ENCODE measurements at regions not wholly inside any gene's neighbourhood (a gene's known extent, or its start where the extent isn't known, plus 50 kb on each side); places are given as distances from the start of the nearest gene placed in this dataset.
A peak's percentile ranks its signal among the peaks of the same experiment; 100 is the strongest.

GRCh38 chr14:71636820-71637471 is 295.3 kb upstream of the RGS6 start:
- no peak overlapping the region for H3K14ac ChIP-seq (ENCODE audit: low read length)
- no peak overlapping the region for H3K23ac ChIP-seq (ENCODE audit: low read length)
- H2BK5ac ChIP-seq (ENCODE audit: low read depth, low read length, poor library complexity), result no peak overlapping the region
- H4K12ac ChIP-seq (ENCODE audit: low read depth, low read length), result no peak overlapping the region
- H3K18ac ChIP-seq (ENCODE audit: low read length), result no peak overlapping the region
- H3K36me3 ChIP-seq (ENCODE audit: control insufficient read depth in 1 of 2, insufficient read depth in 2 of 2, low read length in 2 of 2), result peaks cover 0 to 3% of the 10 kb centered on the region in 2 experiments
- no peak overlapping the region for H2AK5ac ChIP-seq (ENCODE audit: low read length)
- H4K8ac ChIP-seq (ENCODE audit: low read depth, low read length), result no peak overlapping the region
- H3K27ac ChIP-seq (ENCODE audit: low read depth, low read length), result no peak overlapping the region
- H2AFZ ChIP-seq (ENCODE audit: insufficient read depth, low read length, poor library complexity), result no peak overlapping the region
- no CpG with 5 or more reads among the region's 14 CpGs for WGBS (ENCODE audit: extremely low coverage, insufficient coverage, insufficient read length)
- H2BK12ac ChIP-seq (ENCODE audit: low read length), result no peak overlapping the region
- H3K4ac ChIP-seq (ENCODE audit: low read depth, low read length), result no peak overlapping the region
- H2BK120ac ChIP-seq (ENCODE audit: insufficient read depth, low read length, poor library complexity), result no peak overlapping the region
- H3K4me2 ChIP-seq (ENCODE audit: low read length), result no peak overlapping the region
- H3K9me3 ChIP-seq (ENCODE audit: insufficient read depth, low read depth, low read length), result no peaks in the 10 kb centered on the region
- no peak for DNase-seq
- no peak overlapping the region for H3K9ac ChIP-seq (ENCODE audit: low read length)
- H3K79me1 ChIP-seq (ENCODE audit: low read length), result no peaks in the 10 kb centered on the region
- H3K27me3 ChIP-seq (ENCODE audit: insufficient read depth, low read length), result no peaks in the 10 kb centered on the region
- no peak overlapping the region for H3K4me3 ChIP-seq (ENCODE audit: low read depth, low read length)
- H3K79me2 ChIP-seq (ENCODE audit: control insufficient read depth, insufficient read depth, low read length, poor library complexity), result no peaks in the 10 kb centered on the region
- H3K4me1 ChIP-seq (ENCODE audit: control insufficient read depth in 1 of 2, insufficient read depth in 2 of 2, low read length in 2 of 2), result no peaks in the 10 kb centered on the region
- H4K91ac ChIP-seq (ENCODE audit: low read depth, low read length), result no peak overlapping the region

- Histone ChIP-seq H3K4ac (ENCODE audit: low read depth, low read length) (no peak overlapping the region), H3K79me2 (ENCODE audit: control insufficient read depth, insufficient read depth, low read length, poor library complexity) (no peaks in the 10 kb centered on the region), H3K27me3 (ENCODE audit: insufficient read depth, low read length) (no peaks in the 10 kb centered on the region), H3K4me2 (ENCODE audit: low read length) (no peak overlapping the region), H2BK120ac (ENCODE audit: insufficient read depth, low read length, poor library complexity) (no peak overlapping the region), H4K91ac (ENCODE audit: low read depth, low read length) (no peak overlapping the region), H2AFZ (ENCODE audit: insufficient read depth, low read length, poor library complexity) (no peak overlapping the region), H2BK12ac (ENCODE audit: low read length) (no peak overlapping the region), H2BK5ac (ENCODE audit: low read depth, low read length, poor library complexity) (no peak overlapping the region), H3K23ac (ENCODE audit: low read length) (no peak overlapping the region), H3K79me1 (ENCODE audit: low read length) (no peaks in the 10 kb centered on the region), H3K4me3 (ENCODE audit: low read depth, low read length) (no peak overlapping the region), H2AK5ac (ENCODE audit: low read length) (no peak overlapping the region), H4K8ac (ENCODE audit: low read depth, low read length) (no peak overlapping the region), H3K9ac (ENCODE audit: low read length) (no peak overlapping the region), H3K36me3 (ENCODE audit: control insufficient read depth in 1 of 2, insufficient read depth in 2 of 2, low read length in 2 of 2) (peaks cover 0 to 3% of the 10 kb centered on the region in 2 experiments), H4K12ac (ENCODE audit: low read depth, low read length) (no peak overlapping the region), H3K4me1 (ENCODE audit: control insufficient read depth in 1 of 2, insufficient read depth in 2 of 2, low read length in 2 of 2) (no peaks in the 10 kb centered on the region), H3K18ac (ENCODE audit: low read length) (no peak overlapping the region), H3K9me3 (ENCODE audit: insufficient read depth, low read depth, low read length) (no peaks in the 10 kb centered on the region), H3K14ac (ENCODE audit: low read length) (no peak overlapping the region), H3K27ac (ENCODE audit: low read depth, low read length) (no peak overlapping the region)
- no CpG with 5 or more reads among the region's 3 CpGs for WGBS (ENCODE audit: extremely low coverage, insufficient coverage, insufficient read length)
- peak in 1 of 2 donors; percentile 68 for DNase-seq
Observed at GRCh38 chr14:71638523-71639196, 293.6 kb upstream of the RGS6 start.

GRCh38 chr14:71642715-71643114 is 289.5 kb upstream of the RGS6 start:
- H3K79me1 ChIP-seq (ENCODE audit: low read length), result no peaks in the 10 kb centered on the region
- WGBS (ENCODE audit: extremely low coverage, insufficient coverage, insufficient read length), result no CpG with 5 or more reads among the region's 1 CpG
- H3K36me3 ChIP-seq (ENCODE audit: control insufficient read depth in 1 of 2, insufficient read depth in 2 of 2, low read length in 2 of 2), result no peaks in the 10 kb centered on the region
- no peaks in the 10 kb centered on the region for H3K79me2 ChIP-seq (ENCODE audit: control insufficient read depth, insufficient read depth, low read length, poor library complexity)
- H3K9ac ChIP-seq (ENCODE audit: low read length), result no peak overlapping the region
- no peak overlapping the region for H3K18ac ChIP-seq (ENCODE audit: low read length)
- no peak overlapping the region for H3K27ac ChIP-seq (ENCODE audit: low read depth, low read length)
- no peak overlapping the region for H3K23ac ChIP-seq (ENCODE audit: low read length)
- no peak overlapping the region for H2BK5ac ChIP-seq (ENCODE audit: low read depth, low read length, poor library complexity)
- no peak overlapping the region for H2AK5ac ChIP-seq (ENCODE audit: low read length)
- H3K27me3 ChIP-seq (ENCODE audit: insufficient read depth, low read length), result no peaks in the 10 kb centered on the region
- H4K8ac ChIP-seq (ENCODE audit: low read depth, low read length), result no peak overlapping the region
- no peak overlapping the region for H2BK120ac ChIP-seq (ENCODE audit: insufficient read depth, low read length, poor library complexity)
- H3K14ac ChIP-seq (ENCODE audit: low read length), result no peak overlapping the region
- H3K9me3 ChIP-seq (ENCODE audit: insufficient read depth, low read depth, low read length), result no peaks in the 10 kb centered on the region
- no peak overlapping the region for H3K4ac ChIP-seq (ENCODE audit: low read depth, low read length)
- no peak overlapping the region for H2BK12ac ChIP-seq (ENCODE audit: low read length)
- H2AFZ ChIP-seq (ENCODE audit: insufficient read depth, low read length, poor library complexity), result no peak overlapping the region
- H4K91ac ChIP-seq (ENCODE audit: low read depth, low read length), result no peak overlapping the region
- no peak overlapping the region for H3K4me2 ChIP-seq (ENCODE audit: low read length)
- DNase-seq, result no peak
- no peak overlapping the region for H3K4me3 ChIP-seq (ENCODE audit: low read depth, low read length)
- no peak overlapping the region for H4K12ac ChIP-seq (ENCODE audit: low read depth, low read length)
- H3K4me1 ChIP-seq (ENCODE audit: control insufficient read depth in 1 of 2, insufficient read depth in 2 of 2, low read length in 2 of 2), result no peaks in the 10 kb centered on the region

GRCh38 chr14:71645656-71646055 is 286.6 kb upstream of the RGS6 start:
- no peak overlapping the region for H2BK12ac ChIP-seq (ENCODE audit: low read length)
- H2BK5ac ChIP-seq (ENCODE audit: low read depth, low read length, poor library complexity), result no peak overlapping the region
- no peak overlapping the region for H3K4me2 ChIP-seq (ENCODE audit: low read length)
- H3K9ac ChIP-seq (ENCODE audit: low read length), result no peak overlapping the region
- no peak overlapping the region for H3K4ac ChIP-seq (ENCODE audit: low read depth, low read length)
- WGBS (ENCODE audit: extremely low coverage, insufficient coverage, insufficient read length), result no CpG with 5 or more reads among the region's 4 CpGs
- no peak overlapping the region for H4K91ac ChIP-seq (ENCODE audit: low read depth, low read length)
- no peak overlapping the region for H3K14ac ChIP-seq (ENCODE audit: low read length)
- no peak overlapping the region for H3K27ac ChIP-seq (ENCODE audit: low read depth, low read length)
- H3K36me3 ChIP-seq (ENCODE audit: control insufficient read depth in 1 of 2, insufficient read depth in 2 of 2, low read length in 2 of 2), result peaks cover 0 to 2% of the 10 kb centered on the region in 2 experiments
- H4K8ac ChIP-seq (ENCODE audit: low read depth, low read length), result no peak overlapping the region
- no peaks in the 10 kb centered on the region for H3K4me1 ChIP-seq (ENCODE audit: control insufficient read depth in 1 of 2, insufficient read depth in 2 of 2, low read length in 2 of 2)
- no peak overlapping the region for H4K12ac ChIP-seq (ENCODE audit: low read depth, low read length)
- no peak overlapping the region for H2BK120ac ChIP-seq (ENCODE audit: insufficient read depth, low read length, poor library complexity)
- H3K27me3 ChIP-seq (ENCODE audit: insufficient read depth, low read length), result no peaks in the 10 kb centered on the region
- H2AK5ac ChIP-seq (ENCODE audit: low read length), result no peak overlapping the region
- peak in 1 of 2 donors; percentile 64 for DNase-seq
- no peak overlapping the region for H2AFZ ChIP-seq (ENCODE audit: insufficient read depth, low read length, poor library complexity)
- H3K79me1 ChIP-seq (ENCODE audit: low read length), result no peaks in the 10 kb centered on the region
- H3K9me3 ChIP-seq (ENCODE audit: insufficient read depth, low read depth, low read length), result no peaks in the 10 kb centered on the region
- H3K18ac ChIP-seq (ENCODE audit: low read length), result no peak overlapping the region
- no peak overlapping the region for H3K4me3 ChIP-seq (ENCODE audit: low read depth, low read length)
- no peaks in the 10 kb centered on the region for H3K79me2 ChIP-seq (ENCODE audit: control insufficient read depth, insufficient read depth, low read length, poor library complexity)
- no peak overlapping the region for H3K23ac ChIP-seq (ENCODE audit: low read length)
